Islet precursor cell (in vitro differentiated cells): ENCODE measurements at regions not wholly inside any gene's neighbourhood (a gene's known extent, or its start where the extent isn't known, plus 50 kb on each side); places are given as distances from the start of the nearest gene placed in this dataset.

Experiments
- DNase-seq: peaks from one replicate; pipeline ENCODE4 v3.0.0-alpha.2; 2018

DNA sequence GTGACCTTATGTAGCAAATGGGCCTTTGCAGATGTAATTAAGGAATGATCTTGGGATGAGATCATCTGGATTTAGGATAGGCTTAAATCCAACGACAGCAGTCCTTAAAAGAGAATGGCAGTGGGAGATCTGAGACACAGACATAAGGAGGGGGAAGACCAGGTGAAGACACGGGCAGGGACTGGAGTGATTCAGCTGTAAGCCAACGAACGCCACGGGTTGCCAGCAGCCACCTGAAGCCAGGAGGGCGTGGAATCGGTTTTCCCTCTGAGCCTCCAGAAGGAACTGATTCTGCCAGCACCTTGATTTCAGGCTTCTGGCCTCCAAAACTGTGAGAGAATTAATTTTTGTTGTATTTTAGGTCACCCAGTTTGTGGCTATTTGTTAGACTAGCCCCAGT, 218.6 kb upstream of the ANKRD55 start:
- no peak for DNase-seq

DNA sequence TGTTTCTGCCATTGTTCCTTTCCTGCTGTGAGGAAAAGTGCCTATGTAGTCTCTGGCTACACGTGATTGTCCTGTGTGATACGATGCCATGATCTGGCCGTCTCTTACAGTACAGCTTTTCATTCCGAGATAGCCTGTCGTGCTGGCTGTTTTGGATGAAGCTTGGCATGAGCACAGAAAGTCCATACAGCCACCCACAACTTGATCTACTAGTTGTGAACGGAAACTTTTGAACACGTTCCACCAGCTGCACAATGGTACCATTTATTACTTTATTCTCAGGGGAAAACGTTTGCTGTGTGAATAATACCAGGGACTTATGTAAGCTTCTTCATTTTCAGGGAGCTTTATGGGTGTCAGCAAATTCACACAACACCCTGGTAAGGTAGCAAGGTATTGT, 217.6 kb upstream of the ANKRD55 start:
- no peak for DNase-seq

DNA sequence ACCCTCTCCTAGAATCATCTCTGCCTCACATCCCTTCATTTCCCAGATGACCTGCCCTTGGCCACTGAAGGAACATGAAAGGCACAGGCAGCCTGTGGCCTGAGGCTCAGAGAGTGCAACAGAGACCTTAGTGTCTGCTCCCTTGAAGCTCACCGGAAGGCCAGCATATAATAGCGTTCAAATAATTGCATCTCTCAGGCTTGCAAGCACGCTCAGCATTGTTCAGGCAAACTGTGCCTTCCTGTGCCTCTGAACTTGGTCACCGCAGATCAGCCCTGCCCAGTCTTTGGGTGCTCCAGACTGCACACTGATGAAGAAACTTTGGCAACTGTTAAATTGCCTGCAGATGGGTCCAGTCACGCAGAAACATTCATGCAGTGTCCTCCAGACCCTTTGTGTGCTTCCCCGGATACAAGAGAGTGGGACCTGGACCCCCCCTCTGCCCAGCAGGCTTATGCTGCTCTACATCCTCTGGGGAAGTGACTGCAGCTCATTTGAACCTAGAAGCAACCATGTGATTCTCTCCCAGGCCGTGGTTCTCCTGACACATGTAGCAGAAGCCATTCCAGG, 216.0 kb upstream of the ANKRD55 start:
- DNase-seq, result peak; percentile 70

DNA sequence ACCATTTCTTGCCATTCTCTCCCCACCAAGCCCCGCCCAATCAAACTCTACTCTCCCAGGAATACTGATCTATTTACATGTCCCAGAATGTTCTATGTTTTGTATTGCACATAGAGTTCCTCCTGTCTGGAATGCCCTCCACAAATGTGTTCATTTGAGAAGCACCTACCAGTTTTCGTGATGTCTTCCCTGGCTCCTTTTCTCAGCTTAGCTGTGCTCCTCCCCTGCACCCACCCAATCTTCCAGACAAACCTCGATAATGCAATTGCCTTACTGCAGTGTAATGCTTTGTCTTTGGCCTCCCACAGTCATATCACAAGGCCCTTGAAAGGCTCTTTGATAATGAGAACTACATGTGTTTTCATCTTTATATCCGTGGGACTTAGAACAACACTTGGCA, 214.5 kb upstream of the ANKRD55 start:
- DNase-seq, result no peak

DNA sequence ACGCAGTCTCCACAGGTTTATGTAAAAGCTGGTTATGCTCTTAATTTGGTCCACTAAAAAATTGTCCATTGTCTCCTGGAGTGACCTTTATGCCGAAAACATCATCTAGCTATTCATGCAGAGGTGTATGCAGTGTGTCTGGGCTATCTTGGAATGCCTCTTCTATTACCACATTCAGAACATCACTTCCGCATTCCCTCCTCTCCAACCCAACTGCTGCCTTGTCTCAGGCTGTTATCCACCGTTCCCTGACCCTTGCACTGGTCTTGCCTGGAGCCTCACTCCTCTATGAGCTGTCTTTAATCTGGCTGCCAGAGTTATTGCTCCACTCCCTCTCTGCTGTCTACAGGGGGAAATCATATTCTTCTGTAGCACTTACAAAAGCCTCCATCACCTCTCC, 214.1 kb upstream of the ANKRD55 start:
- DNase-seq, result no peak

DNA sequence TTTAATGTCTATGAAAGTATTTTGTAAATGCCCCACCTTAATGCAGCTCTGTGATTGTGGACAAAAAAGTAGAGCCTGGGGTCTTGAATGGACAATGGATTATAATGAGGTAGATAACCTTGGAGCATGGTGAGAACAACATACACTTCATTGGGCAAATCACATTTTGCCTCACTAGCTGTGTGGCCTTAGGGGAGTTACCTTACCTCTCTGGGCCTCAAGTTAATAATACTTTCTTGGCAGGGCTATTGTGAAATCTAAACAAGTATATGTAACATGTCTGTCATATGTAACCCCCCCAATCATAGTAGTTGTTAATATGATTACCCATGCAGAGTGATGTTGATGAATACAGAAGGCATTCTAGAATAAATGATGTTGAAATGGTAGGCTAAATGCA, 213.6 kb upstream of the ANKRD55 start:
- DNase-seq, result no peak

DNA sequence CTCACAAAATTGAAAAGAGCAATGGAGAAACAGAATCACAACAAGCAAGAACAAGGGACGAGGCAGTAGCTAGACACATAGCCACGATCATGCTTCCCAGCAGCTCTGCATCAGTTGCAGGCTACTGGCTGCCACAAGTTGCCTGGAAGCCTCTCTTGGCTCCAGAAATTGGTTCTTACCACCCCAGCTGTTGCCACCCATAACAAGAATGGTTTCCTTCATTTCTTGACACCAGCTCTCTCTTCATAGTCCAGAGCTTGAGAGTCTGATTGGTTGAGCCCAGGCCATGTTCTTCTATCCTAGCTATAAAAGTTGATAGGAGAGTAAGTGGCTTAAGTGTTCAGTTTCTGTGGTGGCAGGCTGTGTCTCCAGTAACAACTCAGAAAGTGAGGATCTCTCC, 210.7 kb upstream of the ANKRD55 start:
- no peak for DNase-seq

DNA sequence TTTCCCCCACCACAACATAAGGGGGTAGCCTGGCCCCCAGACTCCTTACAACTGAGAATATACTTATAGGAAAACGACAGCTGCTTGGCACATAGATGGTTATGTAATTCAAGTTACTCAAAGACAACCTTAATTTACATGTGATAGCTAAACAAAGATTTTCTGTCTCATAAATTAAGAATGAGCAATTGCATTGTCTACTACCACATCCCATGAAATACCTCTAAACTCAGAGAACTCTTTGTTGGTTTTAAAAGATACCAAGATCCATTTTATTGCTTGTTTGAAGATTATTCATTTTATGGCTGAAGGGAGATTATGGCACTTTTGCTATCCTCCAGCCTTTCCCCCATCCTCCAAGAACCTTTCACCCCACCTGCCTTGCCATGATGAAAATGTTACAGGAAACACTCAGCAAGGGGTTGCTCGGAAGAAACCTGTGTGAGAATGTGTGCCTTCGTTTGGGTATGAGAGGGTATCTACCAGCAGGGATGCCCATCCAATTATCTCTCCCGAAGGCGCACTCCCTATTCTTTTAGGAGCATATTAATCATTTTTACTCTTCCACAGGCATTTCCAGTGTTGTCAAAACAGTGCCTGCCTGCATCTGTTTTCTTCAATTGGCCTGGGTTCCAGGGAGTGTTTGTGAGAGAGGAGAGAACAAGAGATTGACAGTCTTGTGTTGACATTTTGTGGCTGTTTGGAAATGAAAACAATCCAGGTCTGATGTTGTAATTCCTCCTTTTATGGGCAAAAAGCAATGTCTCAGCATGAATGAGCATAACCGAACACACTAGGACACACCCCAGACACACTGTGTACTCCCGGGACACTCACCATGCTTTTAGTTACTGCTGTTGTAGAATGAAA, 208.0 kb upstream of the ANKRD55 start:
- no peak for DNase-seq

DNA sequence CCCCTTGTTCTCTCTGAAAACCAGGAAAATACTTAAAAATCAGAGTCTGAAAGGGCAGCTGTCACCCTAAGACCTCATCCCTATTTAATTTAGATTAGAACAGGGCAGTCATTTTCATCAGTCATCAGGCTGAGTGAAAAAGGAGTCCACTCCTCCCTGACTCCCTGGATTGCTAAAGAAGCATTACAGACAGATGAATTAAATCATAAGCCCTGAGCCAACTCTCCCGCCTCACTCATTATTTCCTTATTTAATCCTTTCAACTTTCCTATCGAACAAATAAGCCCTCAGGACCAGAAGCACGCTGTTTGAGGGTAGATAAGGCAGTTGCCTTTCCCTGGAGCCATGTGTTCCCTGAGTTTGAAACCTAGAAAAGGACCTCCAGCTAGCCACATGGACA, 201.9 kb upstream of the ANKRD55 start:
- DNase-seq, result no peak

DNA sequence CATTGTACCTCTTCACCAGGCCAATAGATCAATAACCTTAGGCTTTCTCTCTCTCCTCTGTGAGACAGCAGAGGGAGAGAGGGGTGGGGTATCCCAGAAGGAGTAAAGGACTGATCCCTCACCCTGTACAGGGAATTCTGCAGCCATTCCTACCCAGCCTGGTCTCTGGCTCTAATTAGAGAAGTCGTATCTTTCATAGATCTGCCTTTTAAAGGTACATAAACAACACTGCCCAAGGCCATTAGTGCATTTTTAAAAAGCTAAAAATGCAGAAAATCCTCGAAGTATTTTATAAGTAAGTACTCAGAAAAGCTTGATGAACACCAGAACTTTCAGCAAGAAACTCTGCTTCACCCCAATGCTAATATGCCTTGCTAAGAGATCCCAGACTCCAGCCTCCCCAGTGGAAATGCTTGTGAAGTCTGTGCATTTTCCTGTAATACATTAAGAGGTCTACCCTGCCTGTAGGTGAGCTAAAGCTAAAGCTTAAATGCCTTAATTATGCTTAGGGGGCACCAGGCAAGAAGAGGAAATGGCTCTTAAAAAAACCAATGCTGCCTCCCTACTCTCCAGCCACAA, 200.0 kb upstream of the ANKRD55 start:
- peak; percentile 68 for DNase-seq

DNA sequence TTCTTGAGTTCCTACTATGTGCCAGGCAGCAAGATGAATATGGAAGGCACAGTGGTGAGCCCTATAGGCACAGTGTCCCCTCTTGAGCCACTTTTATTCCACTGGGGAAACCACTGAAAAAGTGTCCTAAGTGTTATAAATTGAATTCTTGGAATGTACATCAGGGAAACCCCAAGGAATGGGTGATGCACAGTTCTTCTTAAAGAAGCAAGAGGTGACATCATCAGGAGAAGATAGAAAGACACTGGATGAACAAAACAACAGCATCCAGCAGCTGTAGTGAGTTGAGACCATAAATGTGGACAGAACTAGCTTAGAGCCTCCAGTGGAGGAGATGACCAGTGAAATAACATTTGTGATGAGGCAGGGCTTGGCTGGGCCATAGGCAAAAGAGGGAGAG, 199.2 kb upstream of the ANKRD55 start:
- no peak for DNase-seq

DNA sequence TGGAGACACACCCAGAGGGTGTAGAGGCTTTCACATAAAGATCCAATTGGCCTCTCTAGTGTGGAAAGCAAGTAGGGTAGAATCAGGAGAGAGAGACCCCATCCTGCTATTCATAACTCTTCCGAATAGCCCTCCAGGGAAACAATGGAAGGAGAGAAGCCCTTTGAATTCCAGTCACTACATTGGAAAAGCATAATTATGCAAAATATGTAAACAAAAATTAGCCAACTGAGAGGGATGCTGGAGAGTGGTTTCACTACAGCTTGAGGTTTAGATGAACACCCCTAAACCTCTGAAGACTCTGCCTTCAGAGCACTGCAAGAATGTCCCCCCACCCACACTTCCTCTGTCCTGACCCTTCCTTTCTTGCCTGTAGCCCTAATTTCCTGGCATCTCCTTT, 197.3 kb upstream of the ANKRD55 start:
- DNase-seq, result no peak

DNA sequence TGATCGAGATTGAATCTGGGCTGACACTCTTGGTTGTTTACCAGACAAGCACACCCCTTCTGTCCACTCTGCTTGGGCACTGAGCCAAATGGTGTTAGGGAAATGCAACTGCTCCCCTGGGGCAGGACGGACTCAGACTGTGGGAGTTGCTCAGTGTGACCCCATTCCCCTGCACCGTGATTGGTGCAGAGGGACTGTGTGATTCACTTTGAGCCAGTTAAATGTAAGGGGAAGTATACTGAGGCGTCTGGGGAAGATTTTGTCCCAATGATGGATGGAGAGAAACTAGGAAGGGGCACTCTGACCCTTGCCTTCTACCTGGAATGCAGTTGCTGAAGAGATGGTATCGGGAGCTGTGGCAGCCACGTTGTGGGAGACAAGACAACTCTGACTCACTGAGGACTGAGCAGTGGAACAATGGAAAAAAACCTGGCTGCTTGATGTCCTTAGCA, 196.0 kb upstream of the ANKRD55 start:
- no peak for DNase-seq

DNA sequence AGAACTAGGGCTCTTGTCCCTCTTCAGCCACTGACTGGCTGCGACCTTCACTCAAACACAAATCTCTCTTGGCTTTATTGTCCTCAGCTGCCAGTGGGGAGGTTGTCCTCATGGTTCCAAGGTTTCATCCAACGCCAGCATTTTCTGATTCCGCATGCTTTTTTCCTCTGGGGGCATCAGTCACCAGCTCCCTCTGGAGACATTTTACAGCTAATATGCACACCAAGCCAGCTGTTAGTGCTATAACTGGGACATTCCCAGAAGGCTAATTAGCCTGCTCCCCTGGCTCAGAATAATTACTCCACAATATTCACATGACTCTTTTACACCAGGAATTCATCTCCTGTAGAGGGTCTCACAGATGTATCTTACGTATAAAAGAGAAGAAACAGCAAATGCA, 193.6 kb upstream of the ANKRD55 start:
- no peak for DNase-seq

DNA sequence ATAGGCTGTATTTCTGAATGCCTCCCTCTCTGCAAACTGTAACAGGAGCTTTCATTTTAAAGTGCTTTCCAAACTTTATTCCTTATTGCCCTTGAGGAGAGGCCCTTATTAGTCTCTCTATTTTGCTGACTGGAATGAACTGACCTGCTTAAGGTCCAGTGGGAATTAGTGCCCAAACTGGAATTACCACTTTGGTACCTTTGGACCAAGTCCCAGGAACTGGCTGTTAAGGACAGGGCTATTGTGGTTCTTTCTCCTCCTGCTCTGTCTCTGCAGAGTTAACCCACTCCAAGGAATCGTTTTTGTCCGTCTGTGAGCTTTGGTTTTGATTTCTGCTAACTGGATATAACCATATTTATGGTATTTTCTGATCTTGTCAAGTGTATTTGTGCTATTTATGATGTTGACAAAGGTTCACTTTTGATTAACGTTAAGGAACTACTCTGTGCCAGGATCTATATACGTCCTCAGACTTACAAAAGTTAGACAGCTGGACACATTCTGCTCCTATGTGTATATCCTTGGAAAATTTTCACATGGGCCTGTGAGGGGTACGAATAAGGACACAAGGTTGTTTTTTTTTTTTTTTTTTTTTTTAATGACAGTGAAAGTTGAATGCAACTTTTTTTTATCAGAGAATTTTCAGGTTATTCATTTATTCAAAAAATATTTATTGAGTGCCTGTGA, 189.1 kb upstream of the ANKRD55 start:
- DNase-seq, result peak; percentile 67

DNA sequence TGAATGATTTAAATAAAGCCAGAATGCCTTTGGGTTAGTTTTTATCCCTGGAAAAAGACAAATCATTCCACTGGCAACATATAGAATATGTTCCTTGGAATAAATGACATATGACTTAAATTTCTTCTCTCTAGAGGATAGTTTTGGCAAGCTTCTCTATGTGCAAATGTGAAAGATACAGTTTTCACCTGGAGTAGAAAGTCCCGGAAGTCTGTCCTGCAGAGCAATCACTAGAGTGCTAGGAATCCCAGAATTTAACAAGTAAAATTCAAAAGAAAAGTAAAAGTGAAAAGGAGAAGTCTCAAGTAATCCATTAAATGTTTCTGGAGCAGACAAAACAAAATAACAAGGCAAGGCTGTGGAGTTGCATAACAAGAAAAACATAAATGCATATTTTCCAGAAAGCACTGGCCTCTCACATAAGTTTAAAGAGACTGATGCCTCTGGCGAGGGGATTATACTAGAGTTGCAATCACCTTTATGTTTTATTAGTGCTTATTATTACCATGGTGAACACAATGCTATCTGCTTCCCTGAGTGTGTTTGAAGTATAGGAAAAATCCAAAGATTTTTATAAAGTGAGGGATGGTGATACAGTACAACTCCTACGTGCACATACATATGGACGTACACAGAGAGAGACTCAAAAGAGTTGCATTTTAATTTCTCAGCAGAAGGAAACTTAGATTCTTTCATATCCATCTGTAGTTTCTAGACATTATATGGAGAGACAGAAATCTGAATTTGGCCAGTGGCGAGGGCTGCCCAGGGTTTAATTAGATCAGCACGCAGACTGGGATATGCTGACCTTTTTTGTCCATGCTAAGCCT, 188.3 kb upstream of the ANKRD55 start:
- DNase-seq, result no peak

DNA sequence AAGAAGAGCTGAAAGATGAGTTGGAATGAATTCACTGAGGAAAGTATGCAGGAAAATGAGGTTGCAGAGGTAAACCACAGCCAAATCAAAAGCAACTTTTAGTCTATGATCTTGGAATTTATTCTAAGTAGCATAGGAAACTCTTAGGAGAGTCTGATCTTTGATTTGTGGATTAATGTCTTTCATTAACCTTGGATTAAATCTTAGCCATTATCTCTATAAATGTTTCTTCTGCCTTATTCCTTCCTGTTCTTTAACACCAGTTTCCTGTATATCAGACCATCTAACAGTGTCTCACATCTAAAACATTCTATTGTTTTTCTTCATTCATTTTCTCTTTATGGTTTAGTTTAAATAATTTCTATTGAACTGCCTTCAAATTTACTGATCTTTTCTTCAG, 187.2 kb upstream of the ANKRD55 start:
- no peak for DNase-seq

DNA sequence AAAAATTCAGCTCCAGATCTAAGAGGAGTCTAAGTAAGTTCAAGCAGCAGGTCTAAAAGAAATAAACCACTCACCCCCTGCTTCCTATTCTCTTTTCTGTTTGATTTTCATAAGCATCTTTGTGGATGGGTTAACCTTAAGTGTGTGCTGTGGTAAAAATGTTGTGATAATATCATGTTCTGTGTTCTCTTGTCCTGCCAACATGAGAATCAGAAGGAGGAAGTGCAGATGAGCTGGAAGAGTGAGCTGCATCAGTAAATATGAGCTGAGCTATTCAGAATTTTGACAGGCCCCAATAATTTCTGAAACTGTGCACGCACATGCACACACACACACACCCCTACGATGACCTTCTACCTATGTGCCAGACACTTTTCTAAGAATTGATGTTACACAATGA, 186.5 kb upstream of the ANKRD55 start:
- DNase-seq, result no peak

DNA sequence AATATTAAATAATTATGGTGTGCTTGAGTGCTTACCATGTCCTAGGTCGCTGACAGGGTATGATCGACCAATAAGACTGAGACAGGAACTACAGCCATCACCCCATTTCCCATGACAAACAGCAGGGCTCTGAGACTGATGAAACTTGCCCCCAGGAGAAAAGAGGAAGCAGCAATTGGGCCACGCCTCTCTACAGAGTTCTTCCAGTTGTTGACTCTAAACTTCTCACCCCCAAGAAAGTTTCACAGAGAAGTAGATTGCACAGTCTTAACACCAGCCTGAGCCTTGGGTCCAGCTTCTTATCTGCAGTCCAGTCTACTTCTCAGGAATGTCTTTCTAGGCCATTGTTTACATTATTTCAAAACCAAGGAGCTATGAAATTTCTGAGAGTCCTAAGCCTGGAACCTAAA, 182.2 kb upstream of the ANKRD55 start:
- DNase-seq, result peak; percentile 58

DNA sequence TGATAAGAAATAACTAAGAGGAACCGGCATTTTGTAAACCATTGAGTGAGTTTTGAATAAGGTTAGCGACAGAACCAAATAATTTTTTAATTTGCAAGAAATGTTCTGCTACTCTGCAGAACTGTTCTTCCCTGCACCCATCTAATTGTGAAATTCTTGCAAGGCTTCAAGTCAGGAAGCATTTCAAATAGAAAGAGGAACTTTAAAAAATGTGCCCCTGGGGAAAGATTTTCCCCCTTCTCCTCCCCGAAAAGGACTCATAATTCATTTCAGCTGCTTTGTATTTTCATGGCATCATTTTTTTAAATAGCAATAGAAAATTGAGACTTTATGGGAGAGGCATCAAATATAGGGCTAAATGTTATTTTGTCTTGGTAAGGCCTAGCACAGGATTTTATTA, 180.9 kb upstream of the ANKRD55 start:
- no peak for DNase-seq

DNA sequence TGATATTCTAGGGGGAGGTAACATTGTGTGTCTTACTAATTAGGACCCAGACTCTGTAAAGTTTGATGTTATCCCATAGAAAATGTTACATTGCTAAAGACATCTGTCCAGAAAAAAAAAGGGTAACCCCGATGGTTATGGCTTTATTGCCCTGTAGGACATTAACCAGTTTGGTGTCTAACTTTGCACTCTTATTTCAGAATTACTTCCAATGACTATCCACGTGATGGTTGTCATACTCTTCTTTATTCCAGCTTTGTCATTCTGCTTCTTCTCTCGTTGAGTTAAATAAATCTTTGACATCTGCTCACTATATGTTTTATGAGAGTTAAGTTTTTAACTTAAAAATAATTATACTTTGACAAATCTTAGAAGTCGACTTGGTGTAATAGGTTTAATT, 180.4 kb upstream of the ANKRD55 start:
- no peak for DNase-seq

DNA sequence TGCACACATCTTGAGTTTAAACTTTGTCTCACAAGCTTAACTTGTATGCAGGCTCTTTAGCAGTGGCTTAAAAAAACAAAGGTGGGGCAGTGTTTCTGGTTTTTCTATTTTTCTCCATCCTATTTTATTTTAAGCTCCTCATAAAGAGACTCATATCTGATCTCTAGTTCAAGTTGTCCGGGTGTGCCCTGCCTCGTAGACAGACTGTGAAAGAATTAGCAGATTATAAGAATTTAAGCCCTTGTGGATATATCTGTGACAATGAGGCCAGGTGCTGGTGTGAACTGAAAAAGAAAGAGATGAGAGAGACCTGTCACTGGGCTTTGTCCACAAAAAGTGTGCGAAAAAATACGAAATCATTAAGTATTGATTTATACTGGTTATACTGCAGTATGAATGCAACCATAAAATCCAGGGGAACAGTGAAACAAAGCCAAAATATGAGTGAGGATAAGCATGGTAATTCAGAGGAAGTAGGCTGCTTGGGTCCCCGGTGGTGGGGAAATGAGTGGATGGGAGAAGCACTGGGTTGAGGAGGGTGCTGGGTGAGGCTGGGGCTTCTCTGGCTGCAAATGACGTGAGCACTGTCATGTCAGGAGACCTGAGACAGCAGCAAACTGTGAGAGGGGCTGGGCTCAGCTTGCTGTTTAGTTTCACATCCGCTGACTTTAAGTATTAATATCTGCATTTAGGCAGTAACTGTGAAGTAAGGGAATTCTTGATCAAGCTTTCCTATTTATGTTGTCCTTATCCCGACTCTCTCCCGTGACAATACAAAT, 179.7 kb upstream of the ANKRD55 start:
- no peak for DNase-seq
